Hepatocyte (in vitro differentiated cells): ENCODE measurements at regions not wholly inside any gene's neighbourhood (a gene's known extent, or its start where the extent isn't known, plus 50 kb on each side); places are given as distances from the start of the nearest gene placed in this dataset.

Source experiments
- DNase-seq: peaks from one replicate; pipeline ENCODE4 v3.0.0-alpha.2; 2016; ENCODE audit warnings: low spot score
- H2AFZ ChIP-seq: fragments of 200-600 bp; sonication (generic); 2 replicates; pipeline ENCODE4 v1.6.0; 2016; ENCODE audit warnings: antibody characterized with exemption, mild to moderate bottlenecking
- H3K27ac ChIP-seq: fragments of 200-600 bp; sonication (generic); 2 replicates; pipeline ENCODE4 v1.5.1; 2016; ENCODE audit warnings: mild to moderate bottlenecking
- H3K27me3 ChIP-seq: fragments of 200-600 bp; sonication (generic); 2 replicates; pipeline ENCODE4 v1.6.1; 2016
- H3K36me3 ChIP-seq: fragments of 200-600 bp; sonication (generic); replicated peaks from 2 replicates; pipeline ENCODE4 v1.5.1; 2016; ENCODE audit warnings: low read depth; ENCODE audit not compliant: insufficient read depth
- H3K4me1 ChIP-seq: fragments of 200-600 bp; sonication (generic); 2 replicates; pipeline ENCODE4 v1.5.1; 2016; ENCODE audit warnings: mild to moderate bottlenecking, moderate library complexity; ENCODE audit not compliant: insufficient read depth
- H3K4me2 ChIP-seq: fragments of 200-600 bp; sonication (generic); 2 replicates; pipeline ENCODE4 v1.6.0; 2016
- H3K4me3 ChIP-seq: fragments of 200-600 bp; sonication (generic); 2 replicates; pipeline ENCODE4 v1.5.1; 2016; ENCODE audit warnings: mild to moderate bottlenecking
- H3K79me2 ChIP-seq: fragments of 200-600 bp; sonication (generic); 2 replicates; pipeline ENCODE4 v1.6.0; 2017; ENCODE audit warnings: mild to moderate bottlenecking
- H3K9me2 ChIP-seq: fragments of 200-600 bp; sonication (generic); replicated peaks from 2 replicates; pipeline ENCODE4 v1.6.0; 2017; ENCODE audit warnings: mild to moderate bottlenecking; ENCODE audit not compliant: insufficient read depth
- H3K9me3 ChIP-seq: fragments of 200-600 bp; sonication (generic); 2 replicates; pipeline ENCODE4 v1.5.1; 2016; ENCODE audit warnings: low read depth, mild to moderate bottlenecking
- H4K20me1 ChIP-seq: fragments of 200-600 bp; sonication (generic); 2 replicates; pipeline ENCODE4 v1.6.0; 2016; ENCODE audit warnings: mild to moderate bottlenecking; ENCODE audit not compliant: insufficient read depth, poor library complexity, severe bottlenecking
- EZH2 ChIP-seq: fragments of 200-600 bp; sonication (generic); IDR thresholded peaks from 2 replicates; pipeline ENCODE4 v1.6.1; 2016; ENCODE audit warnings: antibody characterized with exemption, mild to moderate bottlenecking, borderline replicate concordance
- EZH2phosphoT487 ChIP-seq: fragments of 200-600 bp; sonication (generic); IDR thresholded peaks from one replicate; pipeline ENCODE4 v1.6.1; 2018; ENCODE audit warnings: antibody characterized with exemption, mild to moderate bottlenecking, low read depth, moderate library complexity; ENCODE audit not compliant: unreplicated experiment, severe bottlenecking
- WGBS: methylation state at CpG from one replicate; pipeline ENCODE4 v1.1.6; 2016; ENCODE audit warnings: low lambda C conversion rate; ENCODE audit errors: missing lambda C conversion rate; 5-methylcytosine and 5-hydroxymethylcytosine counted together
- TF ChIP-seq, protein P1 (sequence below): fragments of 200-600 bp; sonication (generic); IDR thresholded peaks from 2 replicates; pipeline ENCODE4 v1.5.1; 2016; ENCODE audit warnings: antibody characterized with exemption, mild to moderate bottlenecking; ENCODE audit not compliant: poor library complexity

GRCh38 chr11:116412118-116412889 is 360.5 kb downstream of the BUD13 start:
- peak; percentile 64 for DNase-seq
- 34% methylated on average over 6 of the region's 6 CpGs for WGBS
- Histone ChIP-seq H3K9me2 (no peaks in the 10 kb centered on the region), H3K27me3 (no peaks in the 10 kb centered on the region), H3K27ac (peak overlapping the region; percentile 86), H3K4me2 (peak overlapping the region; percentile 40), H3K9me3 (no peaks in the 10 kb centered on the region), H3K36me3 (no peaks in the 10 kb centered on the region), H2AFZ (no peak overlapping the region), H3K4me3 (no peak overlapping the region), H3K79me2 (no peaks in the 10 kb centered on the region), H3K4me1 (peaks cover 19% of the 10 kb centered on the region), H4K20me1 (no peaks in the 10 kb centered on the region)
- TF ChIP-seq EZH2phosphoT487 (no peak), EZH2 (no peak)
- TF ChIP-seq, protein P1, sequence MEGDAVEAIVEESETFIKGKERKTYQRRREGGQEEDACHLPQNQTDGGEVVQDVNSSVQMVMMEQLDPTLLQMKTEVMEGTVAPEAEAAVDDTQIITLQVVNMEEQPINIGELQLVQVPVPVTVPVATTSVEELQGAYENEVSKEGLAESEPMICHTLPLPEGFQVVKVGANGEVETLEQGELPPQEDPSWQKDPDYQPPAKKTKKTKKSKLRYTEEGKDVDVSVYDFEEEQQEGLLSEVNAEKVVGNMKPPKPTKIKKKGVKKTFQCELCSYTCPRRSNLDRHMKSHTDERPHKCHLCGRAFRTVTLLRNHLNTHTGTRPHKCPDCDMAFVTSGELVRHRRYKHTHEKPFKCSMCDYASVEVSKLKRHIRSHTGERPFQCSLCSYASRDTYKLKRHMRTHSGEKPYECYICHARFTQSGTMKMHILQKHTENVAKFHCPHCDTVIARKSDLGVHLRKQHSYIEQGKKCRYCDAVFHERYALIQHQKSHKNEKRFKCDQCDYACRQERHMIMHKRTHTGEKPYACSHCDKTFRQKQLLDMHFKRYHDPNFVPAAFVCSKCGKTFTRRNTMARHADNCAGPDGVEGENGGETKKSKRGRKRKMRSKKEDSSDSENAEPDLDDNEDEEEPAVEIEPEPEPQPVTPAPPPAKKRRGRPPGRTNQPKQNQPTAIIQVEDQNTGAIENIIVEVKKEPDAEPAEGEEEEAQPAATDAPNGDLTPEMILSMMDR = no peak

- TF ChIP-seq, protein P1 = no peak
- TF ChIP-seq EZH2 (no peak), EZH2phosphoT487 (no peak)
- H3K79me2 ChIP-seq = no peaks in the 10 kb centered on the region
- no peaks in the 10 kb centered on the region for H4K20me1 ChIP-seq
- no peak overlapping the region for H3K4me3 ChIP-seq
- H2AFZ ChIP-seq = no peak overlapping the region
- no peaks in the 10 kb centered on the region for H3K9me2 ChIP-seq
- no peak overlapping the region for H3K27ac ChIP-seq
- no peak overlapping the region for H3K4me2 ChIP-seq
- 74% methylated on average over 4 of the region's 4 CpGs for WGBS
- no peak for DNase-seq
- H3K4me1 ChIP-seq = peaks cover 17% of the 10 kb centered on the region
- H3K36me3 ChIP-seq = no peaks in the 10 kb centered on the region
- H3K27me3 ChIP-seq = no peaks in the 10 kb centered on the region
- no peaks in the 10 kb centered on the region for H3K9me3 ChIP-seq
These were observed 363.5 kb downstream of the BUD13 start for GRCh38 chr11:116409238-116409637.

GRCh38 chr11:116406042-116406441 is 366.7 kb downstream of the BUD13 start:
- WGBS = 89% methylated on average over 1 of the region's 1 CpG
- Histone ChIP-seq H2AFZ (no peak overlapping the region), H3K27ac (no peak overlapping the region), H3K9me2 (no peaks in the 10 kb centered on the region), H4K20me1 (no peaks in the 10 kb centered on the region), H3K9me3 (no peaks in the 10 kb centered on the region), H3K27me3 (no peaks in the 10 kb centered on the region), H3K4me3 (no peak overlapping the region), H3K4me2 (no peak overlapping the region), H3K36me3 (no peaks in the 10 kb centered on the region), H3K4me1 (no peaks in the 10 kb centered on the region), H3K79me2 (no peaks in the 10 kb centered on the region)
- TF ChIP-seq EZH2phosphoT487 (no peak), EZH2 (no peak)
- TF ChIP-seq, protein P1 = no peak
- DNase-seq = no peak
